Activated naive CD4-positive, alpha-beta T cell treated with anti-CD3 and anti-CD28 coated beads, Interleukin-2, amount 10 ng/mL, durations not matched to agents 7 days and 5 days (primary cell): ENCODE measurements at regions not wholly inside any gene's neighbourhood (a gene's known extent, or its start where the extent isn't known, plus 50 kb on each side); places are given as distances from the start of the nearest gene placed in this dataset.

Source experiments
- CTCF ChIA-PET: fragments of 350-600 bp; sonication (Branson Sonifier 250); formaldehyde crosslinking; loops from one replicate; lab custom pipeline; 2021; ENCODE audit warnings: antibody characterized with exemption; lab: Charles Lee
- DNase-seq: peaks from one replicate; pipeline ENCODE4 v3.0.0-alpha.2; 2020
- H3K27ac Mint-ChIP-seq: one replicate; pipeline ENCODE4 v1.8.0; 2021; ENCODE audit warnings: mild to moderate bottlenecking, moderate library complexity, mixed read lengths
- H3K27me3 Mint-ChIP-seq: one replicate; pipeline ENCODE4 v1.8.0; 2021; ENCODE audit warnings: mild to moderate bottlenecking, mixed read lengths
- H3K36me3 Mint-ChIP-seq: one replicate; pipeline ENCODE4 v1.8.0; 2021; ENCODE audit warnings: mixed read lengths
- H3K4me1 Mint-ChIP-seq: one replicate; pipeline ENCODE4 v1.8.0; 2021; ENCODE audit warnings: mixed read lengths
- H3K4me3 Mint-ChIP-seq: one replicate; pipeline ENCODE4 v1.8.0; 2021; ENCODE audit warnings: mild to moderate bottlenecking, moderate library complexity, mixed read lengths
- H3K9me3 Mint-ChIP-seq: one replicate; pipeline ENCODE4 v1.8.0; 2021; ENCODE audit warnings: mixed read lengths

GRCh38 chr15:24617646-24618045, 57.9 kb upstream of the NPAP1 start:
- peaks cover 40% of the 10 kb centered on the region for H3K9me3 Mint-ChIP-seq
- DNase-seq: no peak
- no peak overlapping the region for H3K4me3 Mint-ChIP-seq
- no peak overlapping the region for H3K27ac Mint-ChIP-seq
- peaks cover 1% of the 10 kb centered on the region for H3K36me3 Mint-ChIP-seq
- H3K27me3 Mint-ChIP-seq: no peaks in the 10 kb centered on the region
- CTCF ChIA-PET: no interaction called here
- H3K4me1 Mint-ChIP-seq: no peaks in the 10 kb centered on the region

- H3K9me3 Mint-ChIP-seq: peaks cover 33% of the 10 kb centered on the region
- H3K4me3 Mint-ChIP-seq: no peak overlapping the region
- CTCF ChIA-PET: no interaction called here
- DNase-seq: no peak
- no peaks in the 10 kb centered on the region for H3K27me3 Mint-ChIP-seq
- H3K27ac Mint-ChIP-seq: no peak overlapping the region
- no peaks in the 10 kb centered on the region for H3K36me3 Mint-ChIP-seq
- no peaks in the 10 kb centered on the region for H3K4me1 Mint-ChIP-seq
Measured at GRCh38 chr15:24621630-24622215, 53.9 kb upstream of the NPAP1 start.
